ENCODE measurements at regions not wholly inside any gene's neighbourhood (a gene's known extent, or its start where the extent isn't known, plus 50 kb on each side); places are given as distances from the start of the nearest gene placed in this dataset.

GRCh38 chr22:48426466-48427380, 1401.0 kb downstream of the BRD1 start:
- TF ChIP-seq, protein P1, sequence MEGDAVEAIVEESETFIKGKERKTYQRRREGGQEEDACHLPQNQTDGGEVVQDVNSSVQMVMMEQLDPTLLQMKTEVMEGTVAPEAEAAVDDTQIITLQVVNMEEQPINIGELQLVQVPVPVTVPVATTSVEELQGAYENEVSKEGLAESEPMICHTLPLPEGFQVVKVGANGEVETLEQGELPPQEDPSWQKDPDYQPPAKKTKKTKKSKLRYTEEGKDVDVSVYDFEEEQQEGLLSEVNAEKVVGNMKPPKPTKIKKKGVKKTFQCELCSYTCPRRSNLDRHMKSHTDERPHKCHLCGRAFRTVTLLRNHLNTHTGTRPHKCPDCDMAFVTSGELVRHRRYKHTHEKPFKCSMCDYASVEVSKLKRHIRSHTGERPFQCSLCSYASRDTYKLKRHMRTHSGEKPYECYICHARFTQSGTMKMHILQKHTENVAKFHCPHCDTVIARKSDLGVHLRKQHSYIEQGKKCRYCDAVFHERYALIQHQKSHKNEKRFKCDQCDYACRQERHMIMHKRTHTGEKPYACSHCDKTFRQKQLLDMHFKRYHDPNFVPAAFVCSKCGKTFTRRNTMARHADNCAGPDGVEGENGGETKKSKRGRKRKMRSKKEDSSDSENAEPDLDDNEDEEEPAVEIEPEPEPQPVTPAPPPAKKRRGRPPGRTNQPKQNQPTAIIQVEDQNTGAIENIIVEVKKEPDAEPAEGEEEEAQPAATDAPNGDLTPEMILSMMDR (IDR thresholded peaks at IDR 0.05; ENCODE audit: low read length), result no peak
- TF ChIP-seq EZH2 (optimal IDR thresholded peaks at IDR 0.05; ENCODE audit: low read depth, low read length), result no peak

All from MM.1S (cell line).